Dedifferentiated amniotic fluid mesenchymal stem cell (primary cell): ENCODE measurements at regions not wholly inside any gene's neighbourhood (a gene's known extent, or its start where the extent isn't known, plus 50 kb on each side); places are given as distances from the start of the nearest gene placed in this dataset.
"Not testable (repeated sequence)": the region's sequence is repeated elsewhere in the genome, so short reads cannot be mapped to it uniquely, and the experiment has no call there.

ENCODE experiments used
- DNase-seq: peaks from one replicate; pipeline ENCODE4 v3.0.0-alpha.2; 2016; ENCODE audit errors: extremely low spot score

DNA sequence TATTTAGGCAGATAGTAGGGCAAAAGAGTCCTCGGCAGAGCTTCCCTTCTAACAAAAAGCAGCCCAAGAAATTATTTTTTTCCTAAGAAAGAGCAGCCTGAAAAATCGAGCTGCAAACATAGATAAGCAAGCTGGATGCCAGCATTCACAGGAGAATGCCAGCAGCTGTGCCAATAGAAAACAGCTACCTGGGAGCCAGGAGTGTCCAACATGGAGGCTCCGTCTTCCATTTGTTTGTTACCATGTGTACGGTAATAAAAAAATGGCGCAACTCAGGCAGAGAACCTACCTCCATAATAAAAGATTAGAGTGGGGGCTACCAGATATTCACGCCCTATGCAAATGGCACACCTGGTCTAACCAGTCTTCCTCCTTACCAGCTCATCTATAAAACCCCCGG is 77.6 kb upstream of the IPO5 start:
- no peak for DNase-seq

DNA sequence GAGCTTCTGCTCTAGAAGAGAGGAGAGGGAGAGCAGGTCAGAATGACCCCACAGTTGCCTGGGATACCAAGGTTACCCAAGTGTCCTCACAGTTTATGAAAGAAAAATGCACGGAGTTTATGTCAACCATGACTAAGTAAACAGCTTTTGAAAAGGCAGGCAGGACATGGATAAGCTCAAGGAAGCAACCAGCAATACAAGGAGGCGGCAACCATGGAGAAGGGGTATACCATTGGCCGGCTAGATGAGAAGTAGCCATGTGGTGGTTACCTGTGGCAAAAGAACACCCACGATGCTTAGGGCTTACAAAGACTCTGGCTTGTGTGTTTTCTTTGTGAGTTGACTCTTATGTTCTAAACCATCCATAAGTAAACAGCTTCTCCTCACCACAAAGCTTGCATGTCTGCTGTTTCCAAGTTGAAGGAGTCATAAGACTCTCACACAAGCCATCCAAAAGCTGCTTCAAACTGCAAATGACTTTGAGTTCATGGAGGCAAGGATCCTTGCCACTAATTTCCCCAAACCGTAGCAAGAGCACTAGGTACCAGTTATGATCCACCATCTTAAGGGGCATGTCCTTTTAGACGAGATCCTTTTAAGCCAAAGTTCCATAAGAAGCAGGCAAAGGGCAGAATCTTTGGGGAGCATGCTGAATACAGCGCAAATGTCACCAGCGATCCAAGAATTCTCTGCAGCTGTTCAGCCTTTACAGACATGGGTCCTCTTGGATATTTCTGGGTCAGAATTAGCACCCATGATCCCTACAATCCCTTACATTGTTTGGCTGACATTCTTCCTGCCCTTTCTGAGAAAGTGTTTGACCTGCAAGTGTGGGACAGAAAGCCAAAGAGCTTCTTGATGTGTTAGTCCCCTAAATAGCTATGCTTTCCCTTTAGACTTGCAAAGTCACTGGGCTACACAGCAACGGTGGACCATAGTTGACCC is 74.8 kb upstream of the IPO5 start:
- no peak for DNase-seq

DNA sequence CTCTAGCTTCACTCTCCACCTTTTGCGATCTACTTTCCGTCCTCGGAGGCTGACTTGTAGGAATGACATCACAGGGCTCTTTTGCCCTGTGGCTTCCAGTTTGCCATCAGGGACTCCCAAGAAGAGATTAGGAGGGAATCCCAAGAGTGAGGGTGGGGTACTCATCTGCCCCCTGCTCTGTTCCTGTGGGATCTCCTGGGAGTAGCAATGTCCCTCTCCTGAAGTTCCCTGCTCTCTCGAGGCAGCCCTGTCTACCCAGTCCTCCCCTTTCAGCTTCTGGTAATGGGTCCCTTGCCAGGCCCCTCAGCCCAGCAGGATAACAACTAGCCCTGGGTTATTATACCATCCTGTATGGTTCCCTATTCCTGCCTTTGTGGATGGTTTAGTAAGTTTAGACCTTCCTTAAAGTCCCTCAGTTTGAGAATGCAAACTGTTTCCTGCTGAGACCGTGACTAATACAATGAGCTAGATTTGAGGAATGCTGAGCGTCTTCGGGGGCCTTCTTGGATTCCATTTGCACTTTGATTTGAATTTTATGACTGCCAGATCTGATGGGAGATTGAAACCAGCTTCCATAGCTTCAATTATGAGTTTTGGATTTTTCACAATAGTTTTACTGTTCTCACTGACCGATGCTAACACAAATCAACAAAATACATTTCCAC is 73.7 kb upstream of the IPO5 start:
- DNase-seq, result peak; percentile 87

DNA sequence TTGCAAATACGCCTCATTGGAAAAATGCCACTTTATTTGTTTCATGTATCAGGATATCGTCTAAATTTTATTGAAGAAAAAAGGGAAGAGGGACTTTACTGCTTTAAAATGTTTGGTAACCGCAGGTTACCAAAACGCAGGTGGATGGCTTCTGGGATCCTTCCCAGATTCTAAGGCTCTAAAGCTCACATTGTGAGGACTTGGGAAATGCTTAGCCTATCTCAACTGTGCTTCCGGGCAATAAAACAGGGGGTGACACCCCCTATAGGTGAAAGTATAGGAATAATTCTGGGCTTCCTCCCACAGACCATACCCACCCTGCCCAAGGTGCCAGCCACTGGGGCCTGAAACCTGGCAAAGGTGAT is 73.2 kb upstream of the IPO5 start:
- DNase-seq, result no peak

DNA sequence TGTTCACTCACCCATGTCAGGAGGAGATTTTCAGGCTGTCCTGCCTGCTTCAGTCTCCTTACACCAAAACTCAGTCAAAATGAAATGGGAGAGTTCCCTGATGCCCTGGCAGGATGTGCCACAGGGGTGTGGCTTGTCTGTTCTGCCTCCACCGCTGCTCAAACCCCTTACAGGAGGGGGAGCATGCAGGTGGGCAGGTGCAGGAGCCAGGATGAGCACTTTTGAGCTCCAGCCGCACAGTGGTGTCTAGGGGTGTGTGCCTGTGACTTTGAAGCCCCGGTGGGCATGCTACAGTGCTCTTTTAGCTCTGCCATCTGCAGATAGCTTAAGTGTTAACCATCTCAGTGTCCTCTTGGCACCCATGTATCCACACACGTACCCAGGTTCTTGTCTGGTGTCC is 71.9 kb upstream of the IPO5 start:
- no peak for DNase-seq

DNA sequence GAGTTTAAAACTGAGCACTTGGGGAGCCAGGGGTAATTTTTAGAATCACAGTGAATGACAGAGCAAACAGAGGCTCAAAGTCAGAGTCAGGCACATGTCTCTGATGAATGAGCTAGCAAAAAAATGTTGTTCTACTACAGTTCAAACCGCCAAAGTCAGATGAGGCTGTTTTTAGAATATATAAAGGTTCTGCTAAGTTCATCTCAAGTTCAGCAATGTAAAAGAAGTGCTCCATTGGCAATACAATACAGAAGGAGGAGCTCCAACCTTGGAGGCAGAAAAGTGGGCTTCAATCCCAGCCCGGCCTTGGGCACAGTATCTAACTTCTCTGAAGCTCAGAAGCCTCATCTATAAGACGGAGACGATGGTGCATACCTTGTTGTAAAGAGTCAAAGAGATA is 70.1 kb upstream of the IPO5 start:
- no peak for DNase-seq

DNA sequence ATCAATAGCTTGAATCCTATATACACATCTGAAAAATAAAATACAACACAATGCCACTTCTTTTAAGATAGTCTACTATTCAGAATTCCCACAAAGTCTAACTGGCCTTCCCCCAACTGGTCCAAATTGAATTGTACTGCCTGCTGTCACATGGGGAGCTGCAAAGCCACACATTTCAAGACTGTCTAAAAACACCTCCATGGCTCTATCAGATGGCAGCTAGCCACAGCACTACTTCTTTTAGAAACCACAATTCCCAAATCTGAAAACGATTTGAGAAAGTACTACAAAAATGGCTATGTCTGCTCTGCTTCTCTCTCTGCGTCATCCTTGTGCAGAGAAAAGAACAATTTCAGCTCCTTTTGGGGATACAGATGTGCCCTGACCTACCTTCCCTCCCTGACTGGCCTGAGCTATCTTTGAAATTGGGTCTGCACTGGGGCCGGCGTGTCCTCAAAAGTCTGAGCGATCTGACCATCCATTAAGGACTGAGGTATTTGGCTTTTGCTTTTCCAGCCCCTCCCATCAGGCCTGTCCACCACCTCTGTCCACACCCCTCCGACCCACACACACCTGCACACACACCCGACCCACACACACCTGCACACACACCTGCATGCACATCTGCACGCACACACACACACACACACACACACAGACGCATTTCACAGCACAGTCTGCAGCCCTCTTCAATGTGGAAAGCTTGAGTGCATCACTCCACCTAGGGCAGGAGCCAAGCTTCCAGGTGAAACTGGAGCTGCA is 68.6 kb upstream of the IPO5 start:
- no peak for DNase-seq

DNA sequence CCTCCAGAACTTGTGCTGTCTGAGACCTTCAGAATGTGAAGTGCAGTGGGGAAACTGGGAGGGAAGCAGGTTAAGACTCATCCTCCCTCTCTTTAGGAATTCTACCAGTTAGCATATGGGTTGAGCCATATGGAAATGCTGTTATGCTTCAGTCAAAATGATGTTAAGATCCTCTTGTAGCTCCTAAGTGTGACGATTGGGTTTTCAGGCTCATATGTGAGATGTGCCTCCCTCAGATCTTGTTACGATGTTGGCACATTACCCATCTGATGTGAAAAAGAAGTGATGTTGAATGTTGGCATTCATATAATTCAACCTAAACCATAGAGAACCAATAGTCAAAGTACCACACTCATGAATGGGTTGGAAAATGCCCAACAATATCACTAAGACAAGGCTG is 67.8 kb upstream of the IPO5 start:
- DNase-seq, result no peak

DNA sequence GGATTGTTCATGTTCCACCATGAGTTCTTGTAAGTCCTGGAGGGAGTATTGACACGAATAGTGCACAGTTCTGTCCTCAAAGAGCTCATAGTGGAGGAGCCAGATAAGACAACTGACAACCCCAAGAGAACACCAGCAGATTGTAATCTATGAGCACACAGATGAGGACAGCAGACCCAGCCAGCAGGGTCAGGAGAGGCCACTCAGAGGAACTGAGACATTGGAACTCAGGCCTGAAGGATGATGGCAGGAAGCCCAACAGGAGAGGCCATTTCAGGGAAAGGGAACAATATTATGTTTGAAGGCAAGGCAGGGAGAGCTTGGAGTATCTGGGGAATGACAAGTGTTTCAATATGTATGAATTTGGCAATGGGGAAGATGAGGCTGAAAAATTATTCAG is 63.7 kb upstream of the IPO5 start:
- peak; percentile 24 for DNase-seq

DNA sequence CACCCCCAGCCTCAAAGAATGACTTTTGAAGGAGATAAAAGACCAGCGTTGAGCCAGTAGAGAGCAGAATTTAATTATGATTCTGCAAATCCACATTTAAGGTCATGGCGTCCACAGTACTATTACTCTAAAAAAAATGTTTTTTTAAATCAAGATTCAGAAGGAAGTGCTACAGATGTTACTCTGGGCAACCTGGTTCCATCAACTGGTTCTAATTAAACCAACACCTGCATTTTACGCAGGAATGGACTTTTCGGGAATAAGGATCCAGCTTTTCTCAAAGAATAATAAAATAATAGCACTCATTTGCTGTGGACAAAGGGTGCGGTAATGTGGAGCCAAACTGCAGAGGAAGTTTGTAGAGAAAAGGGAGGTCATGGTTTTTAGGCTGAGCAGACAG is 62.9 kb upstream of the IPO5 start:
- no peak for DNase-seq

DNA sequence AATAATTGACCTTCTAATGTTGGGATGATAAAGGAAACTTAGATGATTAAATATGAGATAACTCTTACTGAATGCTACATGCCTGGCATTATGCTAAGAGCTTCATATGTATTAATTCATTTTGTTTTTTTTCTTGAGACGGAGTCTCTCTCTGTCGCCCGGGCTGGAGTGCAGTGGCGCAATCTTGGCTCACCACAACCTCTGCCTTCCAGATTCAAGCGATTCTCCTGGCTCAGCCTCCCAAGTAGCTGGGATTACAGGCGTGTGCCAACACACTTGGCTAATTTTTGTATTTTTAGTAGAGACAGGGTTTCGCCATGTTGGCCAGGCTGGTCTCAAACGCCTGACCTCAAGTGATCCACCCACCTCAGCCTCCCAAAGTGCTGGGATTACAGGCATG is 61.5 kb upstream of the IPO5 start:
- not testable (repeated sequence) for DNase-seq

DNA sequence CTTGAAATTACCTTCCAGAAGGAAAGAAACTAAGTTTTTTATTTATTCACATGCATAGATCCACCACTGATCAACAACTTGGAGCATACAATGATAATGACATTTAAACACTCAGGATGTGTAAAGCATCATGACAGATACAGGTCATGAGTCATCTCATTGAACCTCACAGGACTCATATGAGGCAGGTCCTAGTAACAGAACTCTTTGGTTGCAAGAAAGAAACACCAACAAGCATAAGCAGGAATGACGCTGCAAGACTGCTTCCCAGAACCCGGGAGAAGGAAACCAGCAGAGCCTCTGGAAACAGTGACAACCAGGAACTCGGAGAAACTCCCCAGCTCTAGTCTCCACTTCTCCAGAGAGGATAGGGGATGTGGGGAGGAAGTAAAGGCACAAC is 60.8 kb upstream of the IPO5 start:
- no peak for DNase-seq

DNA sequence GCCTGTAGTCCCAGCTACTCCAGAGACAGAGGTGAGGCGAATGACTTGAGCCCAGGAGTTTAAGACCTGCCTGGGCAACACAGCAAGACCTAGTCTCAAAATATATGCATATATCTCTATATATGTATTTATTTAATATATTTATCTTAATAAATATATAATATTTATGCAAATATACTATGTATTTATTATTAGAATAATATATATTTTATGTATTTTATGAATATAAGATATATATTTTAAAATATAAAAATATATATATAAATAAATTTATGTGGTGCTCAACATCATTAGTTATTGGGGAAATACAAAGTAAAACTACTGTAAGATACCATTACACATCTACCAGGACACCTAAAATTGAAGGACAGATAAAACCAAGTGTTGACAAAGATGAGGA is 58.1 kb upstream of the IPO5 start:
- DNase-seq, result no peak

DNA sequence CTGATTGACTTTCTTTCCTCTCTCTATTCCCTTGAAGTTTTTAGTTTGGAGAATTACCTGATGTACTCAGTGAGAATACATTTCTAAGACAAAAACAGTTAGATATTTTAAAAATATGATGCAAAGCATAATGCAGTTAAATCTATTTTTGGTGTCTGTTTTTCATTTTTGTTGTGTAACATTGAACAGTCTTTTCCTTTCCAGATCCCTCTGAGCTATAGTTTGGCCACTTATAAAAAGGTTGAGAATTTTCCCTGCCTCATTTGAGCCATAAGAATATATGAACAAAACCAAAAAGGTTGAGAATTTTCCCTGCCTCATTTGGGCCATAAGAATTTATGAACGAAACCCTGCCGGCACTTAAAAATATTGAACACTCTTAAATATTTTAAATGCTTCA is 57.0 kb upstream of the IPO5 start:
- no peak for DNase-seq

DNA sequence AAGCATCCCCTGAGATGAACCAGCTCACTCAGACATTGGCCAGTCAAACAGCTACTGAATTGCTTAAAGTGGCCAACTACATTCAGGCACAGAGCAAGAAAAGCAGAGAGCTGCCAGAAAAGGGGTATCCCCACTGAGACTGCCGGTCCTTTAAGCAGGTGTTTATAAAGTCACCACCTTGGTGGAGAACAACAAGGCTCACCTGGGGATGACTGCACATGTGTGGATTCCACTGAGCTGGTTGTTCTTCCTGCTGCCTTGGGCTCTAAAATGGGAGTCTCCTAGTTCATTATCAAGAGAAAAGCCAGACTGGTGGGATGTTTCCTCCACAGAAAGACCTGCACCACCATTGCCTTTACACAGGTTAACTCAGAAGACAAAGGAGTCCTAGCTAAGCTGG is 51.8 kb upstream of the IPO5 start:
- DNase-seq, result no peak
